Progenitor cell of endocrine pancreas (in vitro differentiated cells): ENCODE measurements at regions not wholly inside any gene's neighbourhood (a gene's known extent, or its start where the extent isn't known, plus 50 kb on each side); places are given as distances from the start of the nearest gene placed in this dataset.
"Not testable (repeated sequence)": the region's sequence is repeated elsewhere in the genome, so short reads cannot be mapped to it uniquely, and the experiment has no call there.

Experiments
- DNase-seq: peaks from one replicate; pipeline ENCODE4 v3.0.0; 2021; ENCODE audit warnings: low spot score; ENCODE audit not compliant: unreplicated experiment
- H3K27ac Mint-ChIP-seq: 2 replicates; pipeline ENCODE4 v1.8.0; 2021; ENCODE audit warnings: mild to moderate bottlenecking, moderate library complexity, mixed read lengths
- H3K27me3 Mint-ChIP-seq: 2 replicates; pipeline ENCODE4 v1.8.0; 2021; ENCODE audit warnings: mixed read lengths
- H3K36me3 Mint-ChIP-seq: 2 replicates; pipeline ENCODE4 v1.8.0; 2022; ENCODE audit warnings: mixed read lengths; ENCODE audit not compliant: insufficient read depth
- H3K4me1 Mint-ChIP-seq: 2 replicates; pipeline ENCODE4 v1.8.0; 2021; ENCODE audit warnings: low read depth, mixed read lengths
- H3K4me3 Mint-ChIP-seq: 2 replicates; pipeline ENCODE4 v1.8.0; 2021; ENCODE audit warnings: low read depth, mild to moderate bottlenecking, moderate library complexity, mixed read lengths
- H3K9me3 Mint-ChIP-seq: 2 replicates; pipeline ENCODE4 v1.8.0; 2021; ENCODE audit warnings: low read depth, mixed read lengths
- CTCF ChIP-seq: fragments of 200-600 bp; sonication (generic); IDR thresholded peaks from one replicate; pipeline ENCODE4 v1.5.0; 2021; ENCODE audit warnings: antibody characterized with exemption, mild to moderate bottlenecking; ENCODE audit not compliant: unreplicated experiment

GRCh38 chr5:130912088-130912487, 253.0 kb downstream of the HINT1 start:
- no peaks in the 10 kb centered on the region for H3K36me3 Mint-ChIP-seq
- H3K4me3 Mint-ChIP-seq: no peak overlapping the region
- DNase-seq: no peak
- H3K4me1 Mint-ChIP-seq: peaks cover 2% of the 10 kb centered on the region
- H3K27ac Mint-ChIP-seq: no peak overlapping the region
- peaks cover 12% of the 10 kb centered on the region for H3K9me3 Mint-ChIP-seq
- H3K27me3 Mint-ChIP-seq: no peaks in the 10 kb centered on the region
- TF ChIP-seq CTCF: no peak

- Mint-ChIP-seq H3K9me3 (peaks cover 11% of the 10 kb centered on the region), H3K27ac (no peak overlapping the region), H3K36me3 (no peaks in the 10 kb centered on the region), H3K4me3 (no peak overlapping the region), H3K27me3 (no peaks in the 10 kb centered on the region), H3K4me1 (no peaks in the 10 kb centered on the region)
- DNase-seq: no peak
- TF ChIP-seq CTCF: no peak
Observed at GRCh38 chr5:130908186-130908585, 256.9 kb downstream of the HINT1 start.

GRCh38 chr5:130897537-130898195, 267.4 kb downstream of the HINT1 start:
- peak overlapping the region; percentile 93 for H3K27ac Mint-ChIP-seq
- H3K36me3 Mint-ChIP-seq: not testable (repeated sequence)

GRCh38 chr5:130897181-130897536, 267.9 kb downstream of the HINT1 start:
- Mint-ChIP-seq H3K9me3 (peaks cover 33% of the 10 kb centered on the region), H3K27ac (peak overlapping the region; percentile 93), H3K4me3 (peak overlapping the region; percentile 71), H3K27me3 (peaks cover 20% of the 10 kb centered on the region)
- not testable (repeated sequence) for H3K4me1 Mint-ChIP-seq, DNase-seq, H3K36me3 Mint-ChIP-seq

More at GRCh38 chr5:130897537-130898195, 267.4 kb downstream of the HINT1 start:
- H3K9me3 Mint-ChIP-seq: peaks cover 33% of the 10 kb centered on the region
- H3K27me3 Mint-ChIP-seq: peaks cover 16% of the 10 kb centered on the region
- not testable (repeated sequence) for H3K4me1 Mint-ChIP-seq, DNase-seq
- peak overlapping the region; percentile 71 for H3K4me3 Mint-ChIP-seq

GRCh38 chr5:130896636-130897035, 268.4 kb downstream of the HINT1 start:
- peaks cover 6% of the 10 kb centered on the region for H3K36me3 Mint-ChIP-seq
- H3K4me3 Mint-ChIP-seq: peak overlapping the region; percentile 71
- TF ChIP-seq CTCF: no peak
- H3K9me3 Mint-ChIP-seq: peaks cover 33% of the 10 kb centered on the region
- DNase-seq: no peak
- H3K27ac Mint-ChIP-seq: no peak overlapping the region
- no peaks in the 10 kb centered on the region for H3K4me1 Mint-ChIP-seq
- peaks cover 23% of the 10 kb centered on the region for H3K27me3 Mint-ChIP-seq

GRCh38 chr5:130893006-130893405, 272.1 kb downstream of the HINT1 start:
- no peak for DNase-seq
- H3K9me3 Mint-ChIP-seq: peaks cover 21% of the 10 kb centered on the region
- H3K4me1 Mint-ChIP-seq: no peaks in the 10 kb centered on the region
- no peak for TF ChIP-seq CTCF
- peaks cover 43% of the 10 kb centered on the region for H3K27me3 Mint-ChIP-seq
- peaks cover 6% of the 10 kb centered on the region for H3K36me3 Mint-ChIP-seq
- H3K27ac Mint-ChIP-seq: no peak overlapping the region
- H3K4me3 Mint-ChIP-seq: no peak overlapping the region
